HCT116 (cell line): ENCODE measurements at regions not wholly inside any gene's neighbourhood (a gene's known extent, or its start where the extent isn't known, plus 50 kb on each side); places are given as distances from the start of the nearest gene placed in this dataset.

ENCODE experiments used
- ATAC-seq: fragments of 200-7000 bp; cut with Tn5 transposase; 2 replicates; pipeline ENCODE4 v1.9.1; 2020; ENCODE audit warnings: mild to moderate bottlenecking, moderate library complexity
- BruUV-seq: library from RNA; stranded (reverse); fragments of 400-500 nt; replicated peaks from 2 replicates; lab custom pipeline; 2021; lab: Mats Ljungman, UMichigan
- CTCF ChIA-PET: fragments of 300-600 bp; sonication (Branson Sonifier 250); formaldehyde crosslinking; loops from one replicate; lab custom pipeline; 2021; ENCODE audit warnings: antibody characterized with exemption; lab: Charles Lee
- POLR2A ChIA-PET: fragments of 300-600, 350-600 bp; sonication (Branson Sonifier 250); formaldehyde crosslinking; loops from one replicate; lab custom pipeline; 2021; ENCODE audit warnings: antibody characterized with exemption; lab: Charles Lee
- RAD21 ChIA-PET, 2 experiments: fragments of 300-600 bp; sonication (Branson Sonifier 250); formaldehyde crosslinking; loops; one replicate each; lab custom pipeline; 2023; ENCODE audit warnings: low total read pairs in 2 of 2; ENCODE audit not compliant: uncharacterized antibody in 2 of 2, unreplicated experiment in 2 of 2, low non-redundant PET in 1 of 2; lab: Charles Lee
- DNase-seq: peaks from one replicate; pipeline ENCODE4 v3.0.0-alpha.2; 2010; ENCODE audit warnings: low read depth, low spot score
- H2AFZ ChIP-seq: fragments of 200-600 bp; shearing (Covaris generic), sonication (generic); 2 replicates; pipeline ENCODE4 v1.6.1; 2017; ENCODE audit warnings: low read depth, mixed run types, mixed read lengths, antibody characterized with exemption, low read length; ENCODE audit not compliant: poor library complexity, severe bottlenecking
- H3K27ac ChIP-seq: 2 replicates; pipeline ENCODE4 v1.5.1; 2012; ENCODE audit warnings: low read depth, low read length
- H3K27me3 ChIP-seq: fragments of 200-600 bp; sonication (generic); 2 replicates; pipeline ENCODE4 v1.6.1; 2016; ENCODE audit warnings: mixed run types, low read length, mixed read lengths; ENCODE audit not compliant: insufficient read depth
- H3K36me3 ChIP-seq, 2 experiments: fragments of 200-500 bp in 1 of 2; fragments of 200-600 bp in 1 of 2; sonication (Bioruptor generic) in 1 of 2; sonication (generic) in 1 of 2; 2 replicates each; pipeline versions ENCODE4 v1.5.1 to v1.6.1; 2014 to 2016; ENCODE audit warnings: low read length in 2 of 2, inconsistent platforms in 1 of 2, mixed read lengths in 1 of 2, mixed run types in 1 of 2; ENCODE audit not compliant: insufficient read depth in 2 of 2, control insufficient read depth in 1 of 2
- H3K4me1 ChIP-seq, 2 experiments: fragments of 200-600 bp in 1 of 2; sonication (generic) in 1 of 2; 2 replicates each; pipeline versions ENCODE4 v1.5.1 to v1.6.1; 2012 to 2017; ENCODE audit warnings: low read length in 2 of 2, inconsistent platforms in 1 of 2, mild to moderate bottlenecking in 1 of 2, mixed read lengths in 1 of 2, mixed run types in 1 of 2, moderate library complexity in 1 of 2; ENCODE audit not compliant: insufficient read depth in 2 of 2, control insufficient read depth in 1 of 2
- H3K4me2 ChIP-seq: fragments of 200-600 bp; sonication (generic); 2 replicates; pipeline ENCODE4 v1.6.1; 2017; ENCODE audit warnings: mixed run types, low read length, mixed read lengths
- H3K4me3 ChIP-seq, 2 experiments: fragments of 200-600 bp in 1 of 2; sonication (generic) in 1 of 2; replicated peaks in 1 of 2; 2 replicates each; pipeline ENCODE4 v1.5.1; 2011 to 2016; ENCODE audit warnings: low read length in 2 of 2, control low read depth in 1 of 2, low read depth in 1 of 2, mild to moderate bottlenecking in 1 of 2, mixed read lengths in 1 of 2, mixed run types in 1 of 2
- H3K79me2 ChIP-seq: fragments of 200-600 bp; sonication (generic); 2 replicates; pipeline ENCODE4 v1.6.1; 2017; ENCODE audit warnings: mild to moderate bottlenecking, mixed run types, low read length, moderate library complexity, mixed read lengths; ENCODE audit not compliant: insufficient read depth
- H3K9ac ChIP-seq: fragments of 200-600 bp; sonication (generic); 2 replicates; pipeline ENCODE4 v1.6.1; 2016; ENCODE audit warnings: low read length, mixed read lengths
- H3K9me2 ChIP-seq: fragments of 200-600 bp; sonication (generic), shearing (Covaris generic); 2 replicates; pipeline ENCODE4 v1.6.1; 2017; ENCODE audit warnings: mixed run types, mild to moderate bottlenecking, moderate library complexity; ENCODE audit not compliant: insufficient read depth
- H3K9me3 ChIP-seq, 2 experiments: fragments of 200-500 bp in 1 of 2; fragments of 200-600 bp in 1 of 2; sonication (Bioruptor generic) in 1 of 2; sonication (generic) in 1 of 2; 2 replicates each; pipeline ENCODE4 v1.6.1; 2014 to 2017; ENCODE audit warnings: low read length in 2 of 2, mixed read lengths in 2 of 2, inconsistent platforms in 1 of 2, low read depth in 1 of 2, mild to moderate bottlenecking in 1 of 2, mixed run types in 1 of 2, moderate library complexity in 1 of 2; ENCODE audit not compliant: control insufficient read depth in 1 of 2, insufficient read depth in 1 of 2
- H4K20me1 ChIP-seq: fragments of 200-600 bp; sonication (generic), shearing (Covaris generic); 2 replicates; pipeline ENCODE4 v1.6.1; 2017; ENCODE audit warnings: mixed run types, mild to moderate bottlenecking, moderate library complexity; ENCODE audit not compliant: insufficient read depth
- ATF3 ChIP-seq: IDR thresholded peaks from 2 replicates; pipeline ENCODE4 v1.6.1; 2012
- CBX3 ChIP-seq: IDR thresholded peaks from 2 replicates; pipeline ENCODE4 v1.6.1; 2012; ENCODE audit warnings: low read depth
- CEBPB ChIP-seq: IDR thresholded peaks from 2 replicates; pipeline ENCODE4 v1.6.1; 2012; ENCODE audit warnings: low read depth
- CTCF ChIP-seq, 3 experiments: fragments of 200-600 bp in 1 of 3; sonication (generic) in 1 of 3; IDR thresholded peaks in 2 of 3; conservative IDR thresholded peaks in 1 of 3; 2 replicates each; pipeline ENCODE4 v1.5.1; 2012 to 2017; ENCODE audit warnings: low read depth in 2 of 3, low read length in 2 of 3, antibody characterized with exemption in 1 of 3, borderline replicate concordance in 1 of 3, control low read depth in 1 of 3, mild to moderate bottlenecking in 1 of 3, mixed read lengths in 1 of 3, mixed run types in 1 of 3, moderate library complexity in 1 of 3; ENCODE audit not compliant: insufficient read depth in 1 of 3
- EGR1 ChIP-seq: IDR thresholded peaks from 2 replicates; pipeline ENCODE4 v1.6.1; 2012; ENCODE audit warnings: low read depth
- ELF1 ChIP-seq: IDR thresholded peaks from 2 replicates; pipeline ENCODE4 v1.6.1; 2012; ENCODE audit warnings: low read depth, borderline replicate concordance
- FOSL1 ChIP-seq: IDR thresholded peaks from 2 replicates; pipeline ENCODE4 v1.6.1; 2012; ENCODE audit warnings: low read depth
- POLR2A ChIP-seq: IDR thresholded peaks from 2 replicates; pipeline ENCODE4 v1.7.0; 2011; ENCODE audit warnings: borderline replicate concordance; ENCODE audit not compliant: insufficient read depth, insufficient read length; ENCODE audit errors: extremely low read depth
- RAD21 ChIP-seq: IDR thresholded peaks from 2 replicates; pipeline ENCODE4 v1.6.1; 2012; ENCODE audit warnings: low read depth, mild to moderate bottlenecking
- REST ChIP-seq: IDR thresholded peaks from 2 replicates; pipeline ENCODE4 v1.6.1; 2012; ENCODE audit warnings: low read depth
- SIN3A ChIP-seq: IDR thresholded peaks from 2 replicates; pipeline ENCODE4 v1.6.1; 2012; ENCODE audit warnings: low read depth
- SP1 ChIP-seq: IDR thresholded peaks from 2 replicates; pipeline ENCODE4 v1.6.1; 2012; ENCODE audit warnings: low read depth
- YY1 ChIP-seq: IDR thresholded peaks from 2 replicates; pipeline ENCODE4 v1.6.1; 2011; ENCODE audit warnings: low read length, low read depth, moderate library complexity, mild to moderate bottlenecking; ENCODE audit not compliant: insufficient replicate concordance; ENCODE audit errors: extremely low read depth
- ZBTB33 ChIP-seq: IDR thresholded peaks from 2 replicates; pipeline ENCODE4 v1.6.1; 2011; ENCODE audit warnings: mild to moderate bottlenecking, low read length, moderate library complexity; ENCODE audit not compliant: insufficient replicate concordance; ENCODE audit errors: extremely low read depth
- intact Hi-C: fragments of 100-400 bp; cut with micrococcal nuclease; formaldehyde crosslinking; loops from 2 replicates; pipeline ENCODE4 v1.10.0; 2022

- Histone ChIP-seq H3K27me3 (no peaks in the 10 kb centered on the region), H3K9me3 (no peaks in the 10 kb centered on the region), H2AFZ (no peak overlapping the region), H3K27ac (no peak overlapping the region), H3K4me3 (no peak overlapping the region), H3K4me1 (peaks cover 0 to 6% of the 10 kb centered on the region in 2 experiments; a peak in 1 of 4 replicates)
- intact Hi-C loops = no loop called here
- CTCF ChIA-PET = no interaction called here
- TF ChIP-seq YY1 (no peak), FOSL1 (no peak), POLR2A (no peak), ZBTB33 (no peak), CEBPB (no peak), CTCF (IDR thresholded peaks at IDR 0.05 in 2 of 3, conservative IDR thresholded peaks at IDR 0.05 in 1 of 3; ENCODE audit: borderline replicate concordance in 1 of 3, insufficient read depth in 1 of 3, low read depth in 2 of 3, low read length in 2 of 3) (0 out of 6 replicates have a peak, but pooled peaks of 1 of the 3 experiments have one; percentile 15), EGR1 (no peak), RAD21 (peak; percentile 4; the same call in 1 of the 2 replicates), REST (no peak), ATF3 (no peak), SP1 (no peak), ELF1 (no peak), CBX3 (no peak), SIN3A (no peak)
- TF ChIP-seq, all 23 proteins: peak for 2
- H3K79me2 ChIP-seq = no peaks in the 10 kb centered on the region
- POLR2A ChIA-PET = no interaction called here
- H3K9ac ChIP-seq = no peak overlapping the region
- no peak overlapping the region for H3K4me2 ChIP-seq
- no peaks in the 10 kb centered on the region for H3K9me2 ChIP-seq
- RAD21 ChIA-PET = no interaction called here
- BruUV-seq = no TSS peak
- no peaks in the 10 kb centered on the region for H3K36me3 ChIP-seq
- ATAC-seq = no peak
- no peaks in the 10 kb centered on the region for H4K20me1 ChIP-seq
- DNase-seq = no peak
Measured at GRCh38 chr1:87787551-87787950, 458.9 kb downstream of the LMO4 start.
